ENCODE measurements at regions not wholly inside any gene's neighbourhood (a gene's known extent, or its start where the extent isn't known, plus 50 kb on each side); places are given as distances from the start of the nearest gene placed in this dataset.

DNA sequence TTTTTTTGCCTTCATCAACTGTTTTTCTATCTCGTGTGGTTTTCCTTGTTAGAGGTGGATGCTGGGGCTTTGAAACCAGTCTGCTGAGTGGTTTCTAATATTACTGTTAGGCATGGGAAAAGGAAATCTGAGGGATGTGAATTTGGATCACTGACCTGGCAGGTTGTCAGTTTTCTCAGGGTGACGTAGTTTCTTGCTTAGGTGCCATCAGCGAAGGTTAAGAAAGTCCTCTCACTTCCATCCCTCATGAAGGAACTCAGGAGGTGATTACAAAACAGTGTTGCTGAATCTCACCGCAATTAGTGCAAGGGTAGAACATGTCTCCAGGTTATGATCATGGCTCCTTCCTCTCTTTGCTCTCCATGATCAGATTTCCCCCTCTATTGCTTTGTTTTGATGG is 135.9 kb downstream of the SOX4 start:
- Histone ChIP-seq H3K4me2 (no peak overlapping the region), H3K4me3 (no peak overlapping the region), H3K4me1 (peaks cover 31% of the 10 kb centered on the region), H3K27ac (peak overlapping the region in 1 of 2 experiments; percentile 74; a peak in 3 of 6 replicates), H3K9me3 (no peaks in the 10 kb centered on the region)
- no peak for TF ChIP-seq FOXS1 (CRISPR knock-in tag; IDR thresholded peaks at IDR 0.05)
- no peak for TF ChIP-seq MAZ (IDR thresholded peaks at IDR 0.05; ENCODE audit: borderline replicate concordance, low read depth, low read length)
- TF ChIP-seq HOXB5 (CRISPR knock-in tag; IDR thresholded peaks at IDR 0.05), result no peak
- no peak for TF ChIP-seq HOXA7 (CRISPR knock-in tag; IDR thresholded peaks at IDR 0.05)
- ChIA-PET POLR2A (no interaction called here), CTCF (no interaction called here)
- ATAC-seq (no peak), DNase-seq (ENCODE audit: low read depth in 1 of 2, low spot score in 1 of 2) (no peak), FAIRE-seq (no peak)
- WGBS (ENCODE audit: missing lambda C conversion rate), result 90% methylated on average over 4 of the region's 4 CpGs

DNA sequence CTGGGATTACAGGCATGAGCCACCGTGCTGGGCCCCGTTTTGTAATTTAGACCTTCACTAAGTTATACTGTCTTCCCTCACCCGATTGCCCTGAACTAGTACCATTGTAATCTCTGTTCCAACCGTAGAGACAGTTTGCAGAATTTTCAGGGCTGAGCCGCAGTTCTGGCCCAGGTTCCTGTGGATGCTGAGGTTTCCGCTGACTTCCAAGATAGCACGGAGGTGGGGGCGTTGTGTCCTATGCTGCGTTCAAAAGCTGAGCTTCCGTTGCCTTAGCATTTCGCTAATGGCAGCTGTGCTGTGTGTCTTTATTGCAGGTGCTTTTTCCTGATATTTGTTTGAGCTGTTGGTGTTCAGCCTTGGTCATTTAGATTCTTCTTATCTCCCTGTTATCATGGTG is 137.0 kb downstream of the SOX4 start:
- peak overlapping the region; percentile 54; the same call in 1 of the 3 replicates for H3K4me2 ChIP-seq
- ATAC-seq (no peak), FAIRE-seq (no peak), DNase-seq (ENCODE audit: low read depth in 1 of 2, low spot score in 1 of 2) (no peak)
- H3K4me1 ChIP-seq, result peaks cover 33% of the 10 kb centered on the region
- ChIA-PET POLR2A (interaction anchor here (3.2 kb wide), 1 partner anchor 136 kb away, joined by 22 read pairs; the partner anchor contains the start of gene SOX4), CTCF (no interaction called here)
- peak overlapping the region; percentile 76 to 87 for H3K27ac ChIP-seq
- WGBS (ENCODE audit: missing lambda C conversion rate), result 96% methylated on average over 11 of the region's 11 CpGs
- H3K9me3 ChIP-seq, result no peaks in the 10 kb centered on the region
- no peak for TF ChIP-seq SREBF2 (IDR thresholded peaks at IDR 0.05)
- TF ChIP-seq RCOR1 (IDR thresholded peaks at IDR 0.05; ENCODE audit: low read depth, low read length), result no peak
- no peak for TF ChIP-seq FOSB (CRISPR knock-in tag; IDR thresholded peaks at IDR 0.05)
- no peak for TF ChIP-seq CBX8 (IDR thresholded peaks at IDR 0.05)
- no peak for TF ChIP-seq MAFK (IDR thresholded peaks at IDR 0.05; ENCODE audit: partially characterized antibody)
- no peak for TF ChIP-seq GATA3 (IDR thresholded peaks at IDR 0.05; ENCODE audit: borderline replicate concordance)
- TF ChIP-seq CHD2 (IDR thresholded peaks at IDR 0.05; ENCODE audit: low read length, partially characterized antibody), result no peak
- no peak for TF ChIP-seq CHD4 (IDR thresholded peaks at IDR 0.05; ENCODE audit: borderline replicate concordance)
- TF ChIP-seq KDM5A (IDR thresholded peaks at IDR 0.05), result no peak
- TF ChIP-seq SMC3 (IDR thresholded peaks at IDR 0.05), result no peak
- TF ChIP-seq RNF2 (IDR thresholded peaks at IDR 0.05; ENCODE audit: borderline replicate concordance, low read depth), result no peak
- no peak for TF ChIP-seq MAZ (IDR thresholded peaks at IDR 0.05; ENCODE audit: borderline replicate concordance, low read depth, low read length)
- no peak for TF ChIP-seq ZC3H11A (IDR thresholded peaks at IDR 0.05)
- TF ChIP-seq EHMT2 (IDR thresholded peaks at IDR 0.05; ENCODE audit: low read depth), result no peak
- no peak for TF ChIP-seq HEYL (CRISPR knock-in tag; IDR thresholded peaks at IDR 0.05)
- no peak overlapping the region for H3K4me3 ChIP-seq

DNA sequence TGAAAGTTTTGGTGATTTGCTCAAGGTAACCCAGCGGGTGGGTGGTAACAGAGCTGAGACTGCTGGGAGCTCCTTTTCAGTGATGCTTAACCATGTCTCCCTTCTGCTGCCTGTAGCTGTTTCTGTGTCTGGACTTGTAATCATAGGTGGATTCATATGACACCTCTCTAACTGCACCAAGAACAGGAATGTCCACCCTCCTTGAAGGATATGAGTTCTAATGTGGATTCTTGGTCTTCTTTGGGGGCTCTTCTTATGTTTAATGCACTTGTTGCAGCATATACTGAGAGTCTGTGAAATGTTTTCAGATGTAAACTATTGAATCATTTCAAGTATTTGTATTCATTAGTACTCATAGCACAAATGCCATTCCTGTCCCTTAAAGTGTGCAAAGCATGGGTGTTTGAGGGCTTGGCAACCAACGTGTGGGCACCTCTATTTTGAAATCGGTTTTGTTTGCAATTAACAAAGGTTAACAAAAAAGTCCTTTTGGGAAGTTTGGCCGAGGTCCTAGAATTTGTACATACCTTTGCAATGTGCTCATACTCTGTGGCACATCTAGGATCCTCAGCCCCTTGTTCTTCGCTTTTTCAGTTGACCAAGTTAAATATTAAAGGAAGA is 138.0 kb downstream of the SOX4 start:
- ChIA-PET POLR2A (interaction anchor here (0.5 to 3.2 kb wide), 5 partner anchors 27 to 194 kb away, joined by 3 to 22 read pairs (median 3); partner anchors contain the start of gene SOX4), CTCF (no interaction called here)
- Histone ChIP-seq H3K4me2 (peak overlapping the region; percentile 54), H3K4me3 (no peak overlapping the region), H3K4me1 (peaks cover 40% of the 10 kb centered on the region), H3K9me3 (no peaks in the 10 kb centered on the region), H3K27ac (peak overlapping the region; percentile 76 to 87)
- FAIRE-seq (peak; percentile 89), ATAC-seq (peak; percentile 89 to 95), DNase-seq (ENCODE audit: low read depth in 1 of 2, low spot score in 1 of 2) (peak; percentile 45 to 81)
- 13% methylated on average over 5 of the region's 5 CpGs for WGBS (ENCODE audit: missing lambda C conversion rate)
- peak; percentile 19 to 64; a peak in 2 of 5 replicates for TF ChIP-seq JUN (IDR thresholded peaks at IDR 0.05)
- TF ChIP-seq SMC3 (IDR thresholded peaks at IDR 0.05), result peak; percentile 21; the same call in 1 of the 3 replicates
- TF ChIP-seq GATA3 (IDR thresholded peaks at IDR 0.05; ENCODE audit: borderline replicate concordance), result peak; percentile 72; the same call in 1 of the 2 replicates
- no peak for TF ChIP-seq EHMT2 (IDR thresholded peaks at IDR 0.05; ENCODE audit: low read depth)
- TF ChIP-seq, protein P1, sequence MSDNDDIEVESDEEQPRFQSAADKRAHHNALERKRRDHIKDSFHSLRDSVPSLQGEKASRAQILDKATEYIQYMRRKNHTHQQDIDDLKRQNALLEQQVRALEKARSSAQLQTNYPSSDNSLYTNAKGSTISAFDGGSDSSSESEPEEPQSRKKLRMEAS (IDR thresholded peaks at IDR 0.05), result 0 out of 2 replicates have a peak, but pooled peaks have one; percentile 39
- no peak for TF ChIP-seq KDM1A (IDR thresholded peaks at IDR 0.05; ENCODE audit: low read depth)
- no peak for TF ChIP-seq HOXB13 (CRISPR knock-in tag; IDR thresholded peaks at IDR 0.05; ENCODE audit: low read depth)
- peak in 1 of 2 experiments; percentile 35; a peak in 1 of 5 replicates for TF ChIP-seq RAD21 (conservative IDR thresholded peaks at IDR 0.05 in 1 of 2, IDR thresholded peaks at IDR 0.05 in 1 of 2)
- no peak for TF ChIP-seq BHLHE40 (IDR thresholded peaks at IDR 0.05; ENCODE audit: low read depth, low read length)
- peak; percentile 62 to 80; a peak in 3 of 5 replicates for TF ChIP-seq EP300 (IDR thresholded peaks at IDR 0.05)
- no peak for TF ChIP-seq NFE2L2 (conservative IDR thresholded peaks at IDR 0.05; ENCODE audit: low read length)
- peak; percentile 43; the same call in 1 of the 3 replicates for TF ChIP-seq BCL3 (IDR thresholded peaks at IDR 0.05)
- no peak for TF ChIP-seq FOSL2 (IDR thresholded peaks at IDR 0.05)
- peak; percentile 49 for TF ChIP-seq FOSL2 (CRISPR knock-in tag; IDR thresholded peaks at IDR 0.05)
- TF ChIP-seq JUNB (IDR thresholded peaks at IDR 0.05), result peak; percentile 65

Data from A549 (cell line).